SU-DHL-6 (cell line): ENCODE measurements at regions not wholly inside any gene's neighbourhood (a gene's known extent, or its start where the extent isn't known, plus 50 kb on each side); places are given as distances from the start of the nearest gene placed in this dataset.

Experiments used
- EZH2phosphoT487 ChIP-seq: fragments of 200-600 bp; sonication (generic), shearing (Covaris generic); conservative IDR thresholded peaks from 2 replicates; pipeline ENCODE4 v1.6.1; 2018; ENCODE audit warnings: mild to moderate bottlenecking, antibody characterized with exemption, low read length, moderate library complexity, mixed read lengths
- TF ChIP-seq, protein P1 (sequence below): fragments of 200-600 bp; sonication (generic); IDR thresholded peaks from one replicate; pipeline ENCODE4 v1.5.1; 2017; ENCODE audit warnings: antibody characterized with exemption, mild to moderate bottlenecking, low read length, moderate library complexity; ENCODE audit not compliant: insufficient read depth, poor library complexity, severe bottlenecking

DNA sequence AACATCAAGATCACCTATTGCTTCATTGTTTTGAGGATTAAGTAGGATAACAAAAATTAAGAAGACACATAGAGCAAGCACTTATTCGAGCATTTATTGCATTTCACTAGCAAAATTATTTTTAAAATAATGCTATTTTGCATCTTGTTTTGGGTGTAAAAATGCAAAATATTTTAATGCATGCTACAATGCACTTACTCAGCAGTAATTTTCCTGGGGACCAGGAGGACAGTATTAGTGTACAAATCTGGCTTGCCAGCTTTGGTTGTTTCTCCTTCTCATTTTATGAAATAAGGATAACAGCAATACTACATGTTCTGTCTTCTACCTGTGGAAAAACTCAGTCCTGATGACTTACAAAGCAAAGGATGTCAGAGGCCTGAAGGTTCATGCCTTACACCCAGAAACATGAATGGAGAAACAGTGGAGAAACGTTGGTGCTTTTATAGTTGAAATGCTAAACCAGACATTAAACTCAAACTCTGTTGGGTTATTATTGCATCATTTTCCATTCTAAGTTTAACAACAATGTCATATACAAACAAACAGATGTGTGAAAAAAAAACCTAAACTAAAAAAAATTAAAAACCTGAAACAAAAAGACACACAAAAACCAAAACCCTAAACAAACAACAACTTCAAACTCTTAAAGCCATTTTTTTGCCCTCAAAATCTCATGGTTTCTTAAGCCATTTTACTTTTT lies 50.2 kb upstream of the ATXN1 start:
- TF ChIP-seq, protein P1, sequence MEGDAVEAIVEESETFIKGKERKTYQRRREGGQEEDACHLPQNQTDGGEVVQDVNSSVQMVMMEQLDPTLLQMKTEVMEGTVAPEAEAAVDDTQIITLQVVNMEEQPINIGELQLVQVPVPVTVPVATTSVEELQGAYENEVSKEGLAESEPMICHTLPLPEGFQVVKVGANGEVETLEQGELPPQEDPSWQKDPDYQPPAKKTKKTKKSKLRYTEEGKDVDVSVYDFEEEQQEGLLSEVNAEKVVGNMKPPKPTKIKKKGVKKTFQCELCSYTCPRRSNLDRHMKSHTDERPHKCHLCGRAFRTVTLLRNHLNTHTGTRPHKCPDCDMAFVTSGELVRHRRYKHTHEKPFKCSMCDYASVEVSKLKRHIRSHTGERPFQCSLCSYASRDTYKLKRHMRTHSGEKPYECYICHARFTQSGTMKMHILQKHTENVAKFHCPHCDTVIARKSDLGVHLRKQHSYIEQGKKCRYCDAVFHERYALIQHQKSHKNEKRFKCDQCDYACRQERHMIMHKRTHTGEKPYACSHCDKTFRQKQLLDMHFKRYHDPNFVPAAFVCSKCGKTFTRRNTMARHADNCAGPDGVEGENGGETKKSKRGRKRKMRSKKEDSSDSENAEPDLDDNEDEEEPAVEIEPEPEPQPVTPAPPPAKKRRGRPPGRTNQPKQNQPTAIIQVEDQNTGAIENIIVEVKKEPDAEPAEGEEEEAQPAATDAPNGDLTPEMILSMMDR, result no peak
- no peak for TF ChIP-seq EZH2phosphoT487
